ENCODE measurements at regions not wholly inside any gene's neighbourhood (a gene's known extent, or its start where the extent isn't known, plus 50 kb on each side); places are given as distances from the start of the nearest gene placed in this dataset.

DNA sequence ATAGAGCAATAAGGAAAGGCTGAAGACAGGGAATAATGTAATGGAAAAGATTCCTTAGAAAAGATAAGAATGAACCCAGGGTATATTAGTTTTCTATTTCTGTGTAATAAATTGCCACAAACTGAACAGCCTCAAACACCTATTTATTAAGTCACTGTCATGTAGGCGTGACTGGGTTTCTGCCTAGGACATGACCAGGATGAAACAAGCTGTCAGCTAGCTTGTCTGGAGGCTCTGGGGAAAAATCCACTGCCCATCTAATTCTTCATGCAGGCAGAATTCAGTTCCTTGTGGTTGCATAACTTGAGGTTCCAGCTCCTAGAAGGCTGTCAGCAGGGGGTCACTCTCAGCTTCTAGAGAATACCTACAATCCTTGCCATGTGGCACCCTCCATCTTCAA lies 277.7 kb downstream of the TMA16 start:
- TF ChIP-seq POLR2A (IDR thresholded peaks at IDR 0.05; ENCODE audit: extremely low read depth, insufficient read length) (no peak), CTCF (IDR thresholded peaks at IDR 0.05; ENCODE audit: low read depth, low read length) (no peak)

Data from NB4 (cell line).